GM12891 (cell line): ENCODE measurements at regions not wholly inside any gene's neighbourhood (a gene's known extent, or its start where the extent isn't known, plus 50 kb on each side); places are given as distances from the start of the nearest gene placed in this dataset.

Experiments used
- DNase-seq: peaks from one replicate; pipeline ENCODE4 v3.0.0; 2011; ENCODE audit warnings: low spot score; ENCODE audit not compliant: insufficient read length
- FAIRE-seq: peaks from 2 replicates; lab custom pipeline; 2011; peaks lifted over from hg19 to GRCh38; lab: Jason Lieb, UNC
- PAX5 ChIP-seq: IDR thresholded peaks from 2 replicates; pipeline ENCODE4 v1.6.1; 2011; ENCODE audit warnings: low read length, moderate library complexity, mild to moderate bottlenecking; ENCODE audit not compliant: insufficient read depth, severe bottlenecking
- POLR2A ChIP-seq: IDR thresholded peaks from 2 replicates; pipeline ENCODE4 v1.6.1; 2011; ENCODE audit warnings: low read depth, low read length, control low read depth
- POLR2AphosphoS5 ChIP-seq: IDR thresholded peaks from 2 replicates; pipeline ENCODE4 v1.6.1; 2011; ENCODE audit warnings: low read depth, low read length, control low read depth
- POU2F2 ChIP-seq: IDR thresholded peaks from 2 replicates; pipeline ENCODE4 v1.6.1; 2011; ENCODE audit warnings: low read depth, mild to moderate bottlenecking, control low read depth, low read length, moderate library complexity
- SPI1 ChIP-seq: IDR thresholded peaks from 2 replicates; pipeline ENCODE4 v1.6.1; 2011; ENCODE audit warnings: low read depth, low read length, control low read depth
- TAF1 ChIP-seq: IDR thresholded peaks from 2 replicates; pipeline ENCODE4 v1.6.1; 2011; ENCODE audit warnings: low read depth, low read length, control low read depth

- TF ChIP-seq SPI1 (no peak), POU2F2 (no peak), TAF1 (no peak), POLR2AphosphoS5 (no peak), PAX5 (no peak), POLR2A (no peak)
- no peak for FAIRE-seq
- DNase-seq, result no peak
Observed at GRCh38 chr7:69189406-69189805, 408.9 kb upstream of the AUTS2 start.

- DNase-seq, result no peak
- TF ChIP-seq SPI1, result no peak
- TF ChIP-seq POU2F2, result no peak
- TF ChIP-seq TAF1, result no peak
- TF ChIP-seq POLR2AphosphoS5, result no peak
- TF ChIP-seq PAX5, result no peak
- TF ChIP-seq POLR2A, result no peak
- FAIRE-seq, result no peak
Observed at GRCh38 chr7:69190025-69190424, 408.2 kb upstream of the AUTS2 start.

- DNase-seq, result no peak
- no peak for FAIRE-seq
- TF ChIP-seq SPI1, result no peak
Observed at GRCh38 chr7:69190763-69191162, 407.5 kb upstream of the AUTS2 start.

- TF ChIP-seq TAF1, result no peak
- TF ChIP-seq SPI1, result no peak
- TF ChIP-seq POLR2AphosphoS5, result no peak
- no peak for TF ChIP-seq PAX5
- TF ChIP-seq POU2F2, result no peak
- TF ChIP-seq POLR2A, result no peak
- no peak for DNase-seq
- FAIRE-seq, result no peak
Observed at GRCh38 chr7:69192134-69192533, 406.1 kb upstream of the AUTS2 start.

GRCh38 chr7:69193061-69193460 is 405.2 kb upstream of the AUTS2 start:
- FAIRE-seq (no peak), DNase-seq (no peak)
- TF ChIP-seq SPI1, result no peak
- TF ChIP-seq POLR2AphosphoS5, result no peak
- TF ChIP-seq PAX5, result no peak
- TF ChIP-seq TAF1, result no peak
- TF ChIP-seq POU2F2, result no peak
- TF ChIP-seq POLR2A, result no peak

GRCh38 chr7:69196593-69196992 is 401.7 kb upstream of the AUTS2 start:
- FAIRE-seq, result no peak
- no peak for TF ChIP-seq POLR2A
- no peak for TF ChIP-seq SPI1
- TF ChIP-seq PAX5, result no peak
- TF ChIP-seq POU2F2, result no peak
- no peak for TF ChIP-seq TAF1
- TF ChIP-seq POLR2AphosphoS5, result no peak
- DNase-seq, result no peak

- no peak for TF ChIP-seq TAF1
- TF ChIP-seq POU2F2, result no peak
- TF ChIP-seq PAX5, result no peak
- TF ChIP-seq SPI1, result no peak
- TF ChIP-seq POLR2A, result no peak
- TF ChIP-seq POLR2AphosphoS5, result no peak
Observed at GRCh38 chr7:69198250-69198649, 400.0 kb upstream of the AUTS2 start.

GRCh38 chr7:69199041-69199440 is 399.2 kb upstream of the AUTS2 start:
- TF ChIP-seq POLR2A, result no peak
- no peak for TF ChIP-seq TAF1
- no peak for TF ChIP-seq SPI1
- no peak for TF ChIP-seq POLR2AphosphoS5
- no peak for TF ChIP-seq PAX5
- TF ChIP-seq POU2F2, result no peak
- DNase-seq, result no peak
- no peak for FAIRE-seq

More at GRCh38 chr7:69198250-69198649, 400.0 kb upstream of the AUTS2 start:
- DNase-seq (no peak), FAIRE-seq (no peak)

GRCh38 chr7:69199661-69200060 is 398.6 kb upstream of the AUTS2 start:
- DNase-seq (no peak), FAIRE-seq (no peak)
- TF ChIP-seq POLR2AphosphoS5 (no peak), POLR2A (no peak), POU2F2 (no peak), SPI1 (no peak), TAF1 (no peak), PAX5 (no peak)

GRCh38 chr7:69203871-69204270 is 394.4 kb upstream of the AUTS2 start:
- DNase-seq (no peak), FAIRE-seq (no peak)
- no peak for TF ChIP-seq PAX5
- TF ChIP-seq POU2F2, result no peak
- no peak for TF ChIP-seq POLR2A
- no peak for TF ChIP-seq POLR2AphosphoS5
- no peak for TF ChIP-seq SPI1
- no peak for TF ChIP-seq TAF1

GRCh38 chr7:69204943-69205342 is 393.3 kb upstream of the AUTS2 start:
- no peak for DNase-seq
- no peak for TF ChIP-seq SPI1
- TF ChIP-seq POLR2AphosphoS5, result no peak
- TF ChIP-seq POLR2A, result no peak
- TF ChIP-seq PAX5, result no peak
- TF ChIP-seq TAF1, result no peak
- no peak for TF ChIP-seq POU2F2
- FAIRE-seq, result no peak
